Right lobe of liver (tissue), 4 donors: ENCODE measurements at regions not wholly inside any gene's neighbourhood (a gene's known extent, or its start where the extent isn't known, plus 50 kb on each side); places are given as distances from the start of the nearest gene placed in this dataset.

Experiments used
- CTCF ChIP-seq, 4 donors: fragments of 200-600 bp in 3 of 4; fragments of 450-650 bp in 1 of 4; IDR thresholded peaks; one replicate each; pipeline versions ENCODE4 v1.5.1 to v1.8.0; 2016 to 2022; ENCODE audit warnings: antibody characterized with exemption in 4 of 4, mild to moderate bottlenecking in 2 of 4
- POLR2A ChIP-seq: fragments of 450-650 bp; IDR thresholded peaks from one replicate; pipeline ENCODE4 v1.6.1; 2017; ENCODE audit warnings: antibody characterized with exemption, mild to moderate bottlenecking
- donor health status: DM: no; HTN: no; CAD: no.
- donor health status: DM: no; HTN: no; CAD: no.
- donor health status: DM: no; HTN: yes; CAD: no.

- TF ChIP-seq CTCF (IDR thresholded peaks at IDR 0.05) (no peak), POLR2A (no peak)
Measured at GRCh38 chr5:74143721-74144330, 496.7 kb downstream of the ENC1 start.
